SHP77 treated with DMSO at 0.1 percent for 48 hours (cell line): ENCODE measurements at regions not wholly inside any gene's neighbourhood (a gene's known extent, or its start where the extent isn't known, plus 50 kb on each side); places are given as distances from the start of the nearest gene placed in this dataset.
"Not testable (repeated sequence)": the region's sequence is repeated elsewhere in the genome, so short reads cannot be mapped to it uniquely, and the experiment has no call there.

Experiments
- DNase-seq: peaks from one replicate; lab custom pipeline; 2025; lab: John Stamatoyannopoulos, UW

DNA sequence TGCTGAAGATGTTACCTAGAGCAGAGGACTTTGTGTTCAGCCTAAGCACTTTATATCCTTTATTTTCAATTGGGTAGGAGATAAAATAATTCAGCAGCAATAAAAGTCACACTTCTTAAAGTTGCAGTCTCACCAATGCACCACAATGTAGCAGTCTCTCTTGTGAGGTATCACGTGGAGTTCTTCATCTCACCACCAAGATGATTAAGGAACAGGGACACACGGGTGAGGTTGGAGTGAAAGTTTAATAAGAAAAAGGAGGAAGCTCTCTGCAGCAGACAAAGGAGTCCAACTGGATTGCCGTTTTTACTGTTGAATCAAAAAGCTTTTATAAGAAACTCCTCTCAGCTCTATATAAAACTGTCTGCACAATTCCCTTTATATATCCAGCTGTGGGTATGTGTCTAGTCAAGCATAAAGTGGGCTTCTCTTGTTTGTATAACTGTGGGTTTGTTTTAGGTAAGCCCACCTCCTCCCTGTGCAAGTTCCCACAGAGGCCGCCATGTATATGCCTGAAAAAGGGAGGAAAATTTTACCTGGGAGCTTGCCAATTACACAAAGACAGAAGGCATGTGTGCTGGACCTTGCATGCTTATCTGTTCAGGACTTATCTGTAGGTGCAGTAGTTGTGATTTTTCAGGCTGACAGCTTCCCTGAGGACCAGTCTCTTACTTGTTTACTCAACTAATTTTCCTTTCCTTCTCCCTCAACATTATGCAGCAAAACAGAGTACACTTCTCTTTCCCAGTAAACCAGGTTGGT lies 1497.2 kb upstream of the TPTE start:
- not testable (repeated sequence) for DNase-seq

DNA sequence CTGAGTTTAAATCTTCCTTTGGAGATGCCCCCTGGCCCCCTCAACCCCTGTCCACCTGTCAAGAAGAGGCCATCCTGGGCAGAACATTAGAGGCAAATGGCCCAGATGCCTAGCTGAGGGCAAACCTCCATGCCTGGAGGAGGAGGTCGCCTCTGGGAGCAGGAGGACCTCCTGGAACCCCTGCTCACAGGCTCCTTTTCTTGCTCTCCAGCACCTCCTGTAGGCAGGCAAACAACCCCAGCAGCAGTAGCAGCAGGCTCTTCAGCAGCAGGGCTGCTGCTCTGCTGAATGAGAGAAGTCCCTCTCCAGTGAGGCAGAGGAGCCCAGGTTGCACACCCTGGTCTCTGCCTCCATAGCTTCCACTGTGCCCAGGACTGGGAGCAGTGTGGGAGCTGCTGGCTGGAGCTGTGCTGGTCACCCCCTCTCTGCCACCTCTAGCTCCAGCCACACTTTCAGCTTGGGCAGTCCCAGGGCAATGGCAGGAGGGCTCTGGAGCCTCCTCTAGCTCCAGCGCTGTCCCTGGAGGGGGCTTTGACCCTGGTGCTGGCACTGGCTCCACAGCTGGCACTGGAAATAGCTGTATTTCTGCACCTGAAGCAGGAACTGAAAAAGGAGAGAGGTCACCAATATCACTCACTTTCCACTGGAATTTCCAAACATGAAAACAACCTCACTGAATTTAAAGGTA lies 1494.5 kb upstream of the TPTE start:
- DNase-seq: not testable (repeated sequence)

DNA sequence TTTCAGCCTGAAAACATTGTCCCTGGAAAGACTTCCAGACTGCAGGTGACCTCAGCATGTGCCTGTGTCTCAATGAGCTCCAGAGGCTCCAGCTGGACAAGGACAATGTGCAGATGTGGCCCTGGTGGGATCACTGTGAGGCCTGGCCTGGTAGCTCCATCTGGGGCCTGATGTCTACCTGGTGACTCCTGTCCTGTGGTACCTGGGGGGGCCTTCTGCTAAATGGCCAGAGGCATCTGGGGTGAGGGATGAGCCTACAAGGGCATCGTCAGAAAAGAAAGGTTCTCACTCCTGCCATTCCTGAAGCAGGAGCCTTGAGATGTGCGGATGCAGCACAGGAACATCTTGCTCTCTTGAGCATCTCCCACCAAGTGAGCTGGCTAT lies 1494.0 kb upstream of the TPTE start:
- DNase-seq: not testable (repeated sequence)

DNA sequence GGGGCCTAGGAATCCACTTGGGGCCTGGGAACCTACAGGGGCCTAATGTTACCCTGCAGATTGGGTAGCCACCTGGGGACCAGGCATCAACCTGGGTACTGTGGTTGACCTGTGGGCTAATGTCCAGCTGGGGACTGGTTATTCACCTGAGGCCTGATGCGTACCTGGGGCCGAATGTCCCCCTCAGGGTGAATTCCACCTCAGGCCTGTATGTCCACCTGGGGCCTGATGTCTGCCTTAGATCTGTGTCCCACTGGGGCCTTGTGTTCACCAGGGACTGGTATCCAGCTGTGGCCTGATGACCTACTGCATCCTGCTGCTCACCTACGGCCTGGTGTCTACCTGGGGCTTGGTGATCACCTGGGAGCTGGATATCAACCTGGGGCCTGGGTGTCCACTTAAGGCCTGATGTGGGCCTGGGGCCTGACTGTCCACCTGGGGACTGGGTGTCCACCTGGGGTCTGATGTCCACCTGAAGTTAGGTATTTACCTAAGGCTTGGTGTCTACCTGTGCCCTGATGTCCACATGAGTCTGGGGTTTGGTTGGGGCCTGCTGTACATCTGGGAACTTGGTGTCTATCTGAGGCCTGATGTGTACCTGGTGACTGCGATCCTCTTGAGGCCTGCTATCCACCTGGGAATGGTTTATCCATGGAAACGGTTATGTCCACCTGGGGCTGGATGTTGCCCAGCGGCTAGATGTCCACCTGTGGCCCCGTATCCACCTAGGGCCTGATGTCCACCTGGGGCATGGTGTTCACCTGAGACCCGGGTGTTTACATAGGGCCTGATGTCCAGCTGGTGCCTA lies 1492.6 kb upstream of the TPTE start:
- not testable (repeated sequence) for DNase-seq

DNA sequence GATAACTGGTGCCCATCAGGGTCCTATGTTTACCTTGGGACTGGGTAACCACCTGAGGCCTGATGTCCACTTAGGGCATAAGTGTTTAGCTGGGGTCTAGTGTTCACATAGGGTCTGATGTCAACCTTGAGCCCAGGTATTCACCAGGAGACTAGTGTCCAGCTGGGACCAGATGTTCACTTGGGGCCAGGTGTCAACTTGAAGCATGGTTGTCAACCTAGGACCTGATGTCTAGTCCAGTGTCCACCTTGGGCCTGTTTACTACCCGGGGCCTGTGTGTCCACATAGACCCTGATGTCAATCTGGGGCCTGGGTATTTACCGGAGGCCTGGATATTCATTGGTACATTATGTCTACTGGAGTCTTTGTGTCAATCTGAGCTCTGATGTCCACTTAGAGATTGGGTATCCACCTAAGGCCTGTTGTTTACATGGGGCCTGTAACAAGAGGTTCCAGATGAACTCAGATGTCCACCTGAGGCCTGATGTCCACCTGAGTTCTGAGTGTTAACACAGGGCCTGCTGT lies 1491.2 kb upstream of the TPTE start:
- DNase-seq: not testable (repeated sequence)

DNA sequence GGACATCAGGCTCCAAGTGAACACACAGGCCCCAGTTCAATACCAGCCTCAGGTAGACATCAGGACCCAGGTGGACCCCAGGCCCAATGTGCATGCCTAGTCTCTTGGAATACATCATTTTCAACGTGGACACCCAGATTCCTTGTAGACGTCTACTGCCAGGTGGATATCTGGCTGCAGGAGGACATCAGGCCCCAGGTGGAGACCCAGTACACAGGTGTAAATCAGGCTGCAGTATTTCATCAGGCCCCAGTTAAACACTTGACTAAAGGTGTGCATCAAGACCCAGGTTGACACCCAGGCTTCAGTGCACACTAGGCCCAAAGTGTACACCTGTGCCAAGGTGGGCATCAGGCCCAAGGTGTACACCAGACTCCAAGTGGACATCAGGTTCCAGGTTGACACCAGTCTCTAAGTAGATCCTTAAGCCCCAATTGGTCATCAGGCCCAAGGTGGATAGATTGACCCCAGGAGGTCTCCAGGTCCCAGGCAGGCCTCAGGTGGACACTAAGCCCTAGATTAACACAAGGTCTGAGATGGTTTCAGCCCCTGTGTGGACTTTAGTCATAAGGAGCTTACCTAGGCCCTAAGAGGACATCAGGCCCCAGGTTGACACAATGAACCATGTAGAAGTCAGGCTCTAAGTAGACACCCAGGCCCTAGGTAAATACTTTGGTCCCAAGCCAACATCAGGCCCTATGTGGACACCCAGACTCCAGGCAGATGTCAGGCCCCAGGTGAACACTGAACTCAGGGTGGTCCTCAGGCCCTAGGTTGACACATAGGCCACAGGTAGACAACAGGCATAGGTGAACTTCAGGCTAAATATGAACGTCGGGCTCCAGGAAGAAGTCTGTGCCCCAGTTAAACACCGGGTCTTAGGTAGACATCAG lies 1489.7 kb upstream of the TPTE start:
- not testable (repeated sequence) for DNase-seq

DNA sequence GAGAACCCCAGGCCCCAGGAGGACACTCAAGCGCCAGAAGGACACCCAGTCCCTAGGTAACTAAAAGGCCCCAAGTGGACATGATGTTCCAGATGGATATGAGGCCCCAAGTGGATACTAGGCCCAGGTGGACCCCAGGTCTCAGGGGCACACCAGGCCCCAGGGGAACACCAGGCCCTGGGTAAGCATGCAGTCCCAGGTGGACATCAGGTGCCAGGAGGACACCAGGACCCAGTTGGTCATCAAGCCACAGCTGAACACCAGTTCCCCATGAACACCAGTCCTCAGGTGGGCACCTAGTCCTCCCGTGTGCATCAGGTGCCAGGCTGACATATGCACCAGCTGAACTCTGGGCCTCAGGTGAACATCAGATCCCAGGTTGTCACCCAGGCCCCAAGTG lies 1488.8 kb upstream of the TPTE start:
- DNase-seq: not testable (repeated sequence)

DNA sequence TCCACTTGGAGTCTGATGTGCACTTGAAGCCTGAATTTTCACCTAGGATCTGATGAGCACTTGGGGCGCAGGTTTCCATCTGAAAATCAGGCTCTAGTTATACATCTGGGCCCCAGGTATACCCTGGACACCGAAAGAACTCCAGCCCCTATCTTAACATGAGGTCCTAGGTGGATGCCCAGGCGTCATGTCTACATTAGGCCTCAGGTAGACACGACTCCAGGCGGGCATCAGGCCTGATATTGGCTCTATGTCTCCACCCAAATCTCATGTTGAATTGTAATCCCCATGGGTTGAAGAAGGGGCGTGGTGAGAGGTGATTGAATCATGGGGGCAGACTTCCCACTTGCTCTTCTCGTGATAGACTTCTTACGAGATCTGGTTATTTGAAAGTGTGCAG lies 1488.1 kb upstream of the TPTE start:
- DNase-seq: not testable (repeated sequence)

DNA sequence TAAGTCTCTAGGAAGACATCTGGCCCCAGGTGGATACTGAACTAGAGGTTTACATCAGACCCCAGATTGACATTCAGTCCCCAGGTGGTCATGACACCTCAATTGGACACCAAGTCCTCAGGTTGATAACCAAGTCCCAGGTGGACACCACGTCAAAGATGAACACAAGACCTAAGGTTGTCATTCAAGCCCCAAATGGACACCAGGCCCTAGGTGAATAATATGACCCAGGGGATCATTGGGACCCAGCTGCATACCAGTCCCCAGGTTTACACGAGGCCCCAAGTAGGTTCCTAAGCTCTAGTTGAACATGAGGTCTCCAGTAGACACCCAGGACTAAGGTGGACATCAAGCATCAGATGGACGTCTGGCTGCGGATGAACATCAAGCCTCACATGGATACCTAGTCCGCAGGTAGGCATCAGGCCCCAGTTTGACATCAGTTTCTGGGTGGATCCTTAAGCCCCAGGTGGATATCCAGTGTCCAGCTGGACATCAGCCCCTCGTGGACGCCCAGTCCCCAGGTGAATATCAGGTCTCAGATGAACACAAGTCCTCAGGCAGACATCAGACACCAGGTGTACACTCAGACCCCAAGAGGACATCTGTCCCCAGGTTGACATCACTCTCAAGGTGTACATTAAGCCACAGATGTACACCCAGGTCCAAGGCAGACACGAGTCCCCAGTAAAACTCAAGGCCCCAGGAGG lies 1486.7 kb upstream of the TPTE start:
- DNase-seq: not testable (repeated sequence)

DNA sequence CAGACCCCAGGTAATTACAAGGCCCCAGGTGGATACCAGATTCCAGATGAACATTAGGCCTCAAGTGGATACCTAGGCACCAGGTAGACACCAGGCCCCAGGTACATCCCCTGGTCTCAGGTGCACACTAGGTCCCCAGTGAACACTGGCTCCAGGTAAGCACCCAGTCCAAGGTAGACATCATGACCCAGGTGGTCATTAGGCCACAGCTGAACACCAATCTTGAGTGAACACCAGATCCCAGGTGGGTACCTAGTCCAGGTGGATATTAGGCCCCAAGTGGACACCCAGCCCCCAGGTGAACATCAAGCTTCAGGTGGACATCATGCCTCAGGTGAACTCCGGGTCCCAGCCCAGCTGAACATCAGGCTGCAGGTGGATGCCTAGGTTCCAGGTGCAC lies 1486.2 kb upstream of the TPTE start:
- DNase-seq: not testable (repeated sequence)

DNA sequence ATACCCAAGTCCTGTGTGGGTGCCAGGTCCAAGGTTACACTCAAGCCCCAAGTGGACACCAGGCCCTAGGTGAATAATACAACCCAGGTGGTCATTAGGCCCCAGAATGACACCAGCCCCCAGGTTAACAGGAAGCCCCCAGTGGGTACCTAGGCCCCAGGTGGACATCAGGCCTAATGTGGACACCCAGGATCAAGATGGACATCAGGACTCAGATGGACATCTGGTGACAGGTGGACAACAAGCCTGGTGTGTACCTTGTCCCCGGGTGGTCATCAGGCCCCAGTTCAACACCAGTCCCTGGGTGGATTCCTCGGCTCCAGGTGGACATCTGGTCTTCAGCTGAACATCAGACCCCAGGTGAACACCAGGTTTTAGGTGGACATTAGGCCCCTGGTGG lies 1485.4 kb upstream of the TPTE start:
- not testable (repeated sequence) for DNase-seq

DNA sequence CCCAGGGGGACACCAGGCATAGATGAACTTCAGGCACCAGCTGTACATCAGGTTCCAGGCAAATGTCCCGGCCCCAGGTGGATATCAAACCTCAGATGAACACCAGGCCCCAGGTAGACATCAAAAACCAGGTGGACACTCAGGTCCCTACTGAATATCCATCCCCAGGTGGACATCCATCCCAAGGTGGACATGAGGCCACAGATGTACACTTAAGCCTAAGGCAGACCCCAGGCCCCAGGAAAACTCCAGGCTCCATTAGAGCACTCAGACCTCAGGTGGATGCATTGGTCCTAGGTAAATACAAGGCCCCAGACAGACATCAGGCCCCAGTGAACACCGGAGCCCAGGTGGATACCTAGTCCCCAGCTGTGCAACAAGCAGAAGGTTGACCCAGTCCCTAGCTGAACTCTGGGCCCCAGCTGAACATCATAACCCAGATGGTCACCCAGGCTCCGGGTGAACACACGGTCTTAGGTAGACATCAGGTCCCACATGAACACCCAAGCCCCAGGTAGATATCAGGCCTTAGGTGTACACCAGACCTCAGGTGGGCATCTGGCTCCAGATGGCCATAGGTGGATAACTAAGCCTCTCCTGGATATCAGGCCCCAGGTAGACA lies 1484.3 kb upstream of the TPTE start:
- DNase-seq: not testable (repeated sequence)

DNA sequence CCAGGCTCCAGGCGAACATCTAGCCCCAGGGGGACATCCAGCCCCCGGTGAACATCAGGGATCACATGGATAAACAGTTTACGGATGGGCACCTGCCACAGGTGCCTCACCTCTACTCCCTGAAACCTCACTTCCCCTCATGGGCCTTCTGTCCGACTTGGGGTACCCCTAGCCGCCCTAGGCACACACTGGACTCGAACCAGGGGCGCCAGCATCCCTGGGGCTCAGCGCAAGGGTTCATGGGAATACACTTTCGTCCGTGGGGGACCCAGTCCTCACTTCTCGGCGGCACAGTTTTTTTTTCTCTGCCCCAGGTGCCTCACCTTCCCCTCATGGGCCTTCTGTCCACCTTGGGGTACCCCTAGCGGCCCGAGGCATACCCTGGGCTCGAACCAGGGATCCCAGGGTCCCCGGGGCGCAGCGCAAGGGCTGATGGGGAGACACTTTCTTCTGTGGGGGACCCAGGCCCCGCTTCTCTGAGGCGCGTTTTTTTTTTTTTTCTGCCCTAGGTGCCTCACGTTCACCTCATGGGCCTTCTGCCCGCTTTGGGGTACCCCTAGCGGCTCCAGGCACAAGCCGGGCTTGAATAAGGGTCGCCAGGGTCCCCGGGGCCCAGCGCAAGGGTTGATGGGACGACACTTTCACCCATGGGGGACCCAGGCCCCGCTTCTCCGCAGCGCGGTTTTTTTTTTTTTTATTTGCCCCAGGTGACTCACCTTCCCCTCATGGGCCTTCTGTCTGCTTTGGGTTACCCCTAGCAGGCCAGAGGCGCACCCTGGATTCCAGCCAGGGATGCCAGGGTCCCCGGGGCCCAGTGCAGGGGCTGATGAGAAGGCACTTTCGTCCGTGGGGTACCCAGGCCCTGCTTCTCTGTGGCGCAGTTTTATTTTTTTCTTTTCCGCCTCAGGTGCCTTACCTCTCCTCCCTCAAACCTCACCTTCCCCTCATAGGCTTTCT lies 1483.5 kb upstream of the TPTE start:
- DNase-seq: not testable (repeated sequence)

DNA sequence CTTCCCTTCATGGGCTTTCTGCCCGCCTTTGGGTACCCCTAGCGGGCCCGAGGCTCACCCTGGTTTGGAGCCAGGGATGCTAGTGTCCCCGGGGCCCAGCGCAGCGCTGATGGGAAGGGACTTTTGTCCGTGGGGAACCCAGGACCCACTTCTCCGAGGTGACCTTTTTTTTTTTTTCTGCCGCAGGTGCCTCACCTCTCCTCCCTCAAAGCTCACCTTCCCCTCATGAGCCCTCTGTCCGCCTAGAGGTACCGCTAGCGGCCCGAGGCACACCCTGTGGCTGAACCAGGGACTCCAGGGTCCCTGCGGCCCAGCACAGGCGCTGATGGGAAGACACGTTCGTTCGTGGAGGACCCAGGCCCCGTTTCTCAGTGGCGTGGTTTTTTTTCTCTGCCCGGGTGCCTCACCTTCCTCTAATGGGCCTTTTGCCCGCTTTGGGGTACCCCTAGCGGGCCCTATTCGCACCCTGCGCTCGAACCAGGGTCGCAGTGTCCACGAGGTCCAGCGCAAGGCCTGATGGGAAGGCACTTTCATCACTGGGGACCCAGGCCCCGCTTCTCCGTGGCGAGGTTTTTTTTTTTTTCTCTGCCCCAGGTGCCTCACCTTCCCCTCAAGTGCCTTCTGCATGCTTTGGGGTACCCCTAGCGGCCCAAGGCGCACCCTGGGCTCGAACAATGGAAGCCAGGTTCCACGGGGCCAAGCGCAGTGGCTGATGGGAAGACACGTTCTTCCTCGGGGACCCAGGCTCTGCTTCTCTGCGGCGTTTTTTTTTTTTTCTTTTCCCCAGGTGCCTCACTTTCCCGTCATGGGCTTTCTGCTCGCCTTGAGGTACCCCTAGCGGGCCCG lies 1481.6 kb upstream of the TPTE start:
- DNase-seq: not testable (repeated sequence)

DNA sequence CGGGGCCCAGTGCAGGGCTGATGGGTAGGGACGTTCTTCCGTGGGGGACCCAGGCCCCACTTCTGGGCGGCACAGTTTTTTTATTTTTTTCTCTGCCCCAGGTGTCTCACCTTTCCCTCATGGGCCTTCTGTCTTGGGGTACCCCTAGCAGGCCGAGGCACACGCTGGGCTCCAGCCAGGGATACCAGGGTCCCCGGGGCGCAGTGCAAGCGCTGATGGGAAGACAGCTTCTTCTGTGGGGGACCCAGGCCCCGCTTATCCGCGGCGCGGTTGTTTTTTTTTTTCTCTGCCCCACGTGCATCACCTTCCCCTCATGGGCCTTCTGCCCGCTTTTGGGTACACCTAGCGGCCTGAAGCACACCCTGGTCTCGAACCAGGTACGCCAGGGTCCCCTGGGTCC lies 1481.0 kb upstream of the TPTE start:
- not testable (repeated sequence) for DNase-seq

DNA sequence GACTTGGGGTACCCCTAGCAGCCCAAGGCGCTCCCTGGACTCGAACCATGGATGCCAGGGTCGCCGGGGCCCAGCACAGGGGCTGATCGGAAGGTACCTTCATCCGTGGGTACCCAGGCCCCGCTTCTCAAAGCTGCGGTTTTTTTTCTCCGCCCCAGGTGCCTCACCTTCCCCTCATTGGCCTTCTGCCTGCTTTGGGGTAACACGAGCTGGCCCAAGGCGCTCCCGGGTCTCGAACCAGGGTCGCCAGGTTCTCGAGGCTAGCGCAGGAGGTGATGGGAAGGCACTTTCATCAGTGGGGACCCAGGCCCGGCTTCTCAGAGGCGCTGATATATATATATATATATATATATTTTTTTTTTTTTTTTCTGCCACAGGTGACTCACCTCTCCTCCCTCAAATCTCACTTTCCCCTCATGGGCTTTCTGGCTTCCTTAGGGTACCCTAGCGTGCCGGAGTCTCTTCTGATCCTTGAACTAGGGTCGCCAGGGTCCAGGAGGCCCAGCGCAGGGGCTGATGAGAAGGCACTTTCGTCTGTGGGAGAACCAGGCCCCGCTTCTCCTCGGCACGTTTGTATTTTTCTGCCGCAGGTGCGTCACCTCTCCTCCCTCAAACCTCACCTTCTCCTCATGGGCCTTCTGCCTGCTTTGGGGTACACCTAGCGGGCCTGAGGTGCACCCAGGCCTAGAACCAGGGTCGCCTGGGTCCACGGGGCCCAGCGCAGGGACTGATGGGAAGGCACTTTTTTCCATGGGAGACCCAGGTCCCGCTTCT lies 1480.0 kb upstream of the TPTE start:
- not testable (repeated sequence) for DNase-seq

DNA sequence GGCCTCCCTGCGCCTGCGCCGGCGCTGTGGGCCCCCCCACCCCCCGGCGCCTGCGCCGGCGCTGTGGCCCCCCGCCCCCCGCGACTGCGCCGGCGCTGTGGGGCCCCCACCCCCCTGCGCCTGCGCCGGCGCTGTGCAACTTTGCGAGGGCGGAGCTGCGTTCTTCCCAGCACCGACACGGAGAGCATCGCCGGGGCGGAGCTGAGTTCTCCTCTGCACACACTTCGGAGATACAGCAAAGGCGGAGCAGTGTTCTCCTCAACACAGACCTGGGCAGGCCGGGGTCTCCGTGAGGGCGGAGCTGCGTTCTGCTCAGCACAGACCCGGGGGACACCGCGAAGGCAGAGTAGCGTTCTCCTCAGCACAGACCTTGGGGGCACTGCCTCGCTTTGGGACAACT lies 1478.3 kb upstream of the TPTE start:
- DNase-seq: not testable (repeated sequence)
